ENCODE measurements at regions not wholly inside any gene's neighbourhood (a gene's known extent, or its start where the extent isn't known, plus 50 kb on each side); places are given as distances from the start of the nearest gene placed in this dataset.

- TF ChIP-seq CTCF (IDR thresholded peaks at IDR 0.05 in 2 of 3, conservative IDR thresholded peaks at IDR 0.05 in 1 of 3; ENCODE audit: control insufficient read depth in 2 of 3, extremely low read depth in 1 of 3, insufficient read depth in 1 of 3, low read depth in 3 of 3, low read length in 3 of 3), result no peak
- no peak for TF ChIP-seq NR2C2 (IDR thresholded peaks at IDR 0.05; ENCODE audit: borderline replicate concordance, control insufficient read depth, insufficient read length, low read depth)
- TF ChIP-seq EP300 (IDR thresholded peaks at IDR 0.05; ENCODE audit: borderline replicate concordance in 1 of 2, control insufficient read depth in 1 of 2, low read depth in 2 of 2, low read length in 2 of 2), result no peak
- TF ChIP-seq EZH2 (IDR thresholded peaks at IDR 0.05; ENCODE audit: borderline replicate concordance, control insufficient read depth, low read depth, low read length), result no peak
- TF ChIP-seq NKRF (conservative IDR thresholded peaks at IDR 0.05), result no peak
- TF ChIP-seq SP1 (IDR thresholded peaks at IDR 0.05; ENCODE audit: low read depth, low read length), result no peak
Observed at GRCh38 chr3:110193074-110193473, 855.7 kb upstream of the DPPA4 start.

Data from GM12878 (cell line).